Tibial artery (tissue), 4 donors: ENCODE measurements at regions not wholly inside any gene's neighbourhood (a gene's known extent, or its start where the extent isn't known, plus 50 kb on each side); places are given as distances from the start of the nearest gene placed in this dataset.

ENCODE experiments used
- DNase-seq, 2 donors: peaks; one replicate each; pipeline ENCODE4 v3.0.0-alpha.2; 2019
- H3K27ac ChIP-seq, 2 donors: fragments of 200-600 bp; sonication (generic) in 1 of 2; 1 replicate in 1 of 2; 2 replicates in 1 of 2; pipeline ENCODE4 v1.5.1; 2018 to 2019; ENCODE audit warnings: mild to moderate bottlenecking in 1 of 2
- H3K27me3 ChIP-seq, 2 donors: fragments of 200-600 bp; sonication (generic) in 1 of 2; one replicate each; pipeline versions ENCODE4 v1.5.1 to v1.6.0; 2016 to 2019
- H3K36me3 ChIP-seq, 3 donors: fragments of 200-600 bp; sonication (generic) in 2 of 3; one replicate each; pipeline ENCODE4 v1.5.1; 2016 to 2019; ENCODE audit warnings: mild to moderate bottlenecking in 2 of 3
- H3K4me1 ChIP-seq, 4 donors: fragments of 200-600 bp; sonication (generic) in 2 of 4; 1 replicate in 3 of 4; 2 replicates in 1 of 4; pipeline ENCODE4 v1.5.1; 2016 to 2019
- H3K4me3 ChIP-seq, 2 donors: fragments of 200-600 bp; sonication (generic) in 1 of 2; 1 replicate in 1 of 2; 2 replicates in 1 of 2; pipeline ENCODE4 v1.5.1; 2018 to 2019; ENCODE audit warnings: mild to moderate bottlenecking in 2 of 2
- H3K9me3 ChIP-seq, 3 donors: fragments of 200-600 bp; sonication (generic) in 1 of 3; one replicate each; pipeline ENCODE4 v1.5.1; 2016 to 2019
- CTCF ChIP-seq, 2 experiments: fragments of 200-600 bp in 1 of 2; fragments of 450-650 bp in 1 of 2; IDR thresholded peaks; one replicate each; pipeline ENCODE4 v1.5.1; 2017 to 2019; ENCODE audit warnings: antibody characterized with exemption in 2 of 2, mild to moderate bottlenecking in 1 of 2, moderate library complexity in 1 of 2
- intact Hi-C: fragments of 100-400 bp; cut with DNase I; formaldehyde crosslinking; loops from one replicate; pipeline ENCODE4 v1.15.0; 2023; ENCODE audit warnings: low total_unique reads

- Histone ChIP-seq H3K4me3 (no peak overlapping the region), H3K4me1 (peaks cover 0 to 13% (median 8%) of the 10 kb centered on the region in 4 donors), H3K9me3 (no peaks in the 10 kb centered on the region), H3K36me3 (no peaks in the 10 kb centered on the region), H3K27ac (no peak overlapping the region), H3K27me3 (no peaks in the 10 kb centered on the region)
- intact Hi-C loops: no loop called here
- DNase-seq: no peak
- TF ChIP-seq CTCF (IDR thresholded peaks at IDR 0.05): no peak
These were observed 103.8 kb upstream of the APCDD1 start for GRCh38 chr18:10350661-10351060.

- no peak for DNase-seq
- no peak for TF ChIP-seq CTCF (IDR thresholded peaks at IDR 0.05)
- no peaks in the 10 kb centered on the region for H3K27me3 ChIP-seq
- H3K27ac ChIP-seq: no peak overlapping the region
- H3K9me3 ChIP-seq: no peaks in the 10 kb centered on the region
- H3K4me3 ChIP-seq: no peak overlapping the region
- intact Hi-C loops: no loop called here
- H3K4me1 ChIP-seq: peaks cover 0 to 13% (median 8%) of the 10 kb centered on the region in 4 donors
- H3K36me3 ChIP-seq: no peaks in the 10 kb centered on the region
These were observed 103.1 kb upstream of the APCDD1 start for GRCh38 chr18:10351219-10351818.

- TF ChIP-seq CTCF (IDR thresholded peaks at IDR 0.05): no peak
- Histone ChIP-seq H3K9me3 (peaks cover 0 to under 1% (median 0%) of the 10 kb centered on the region in 3 donors), H3K4me3 (no peak overlapping the region), H3K36me3 (no peaks in the 10 kb centered on the region), H3K4me1 (peaks cover 0 to 13% (median 8%) of the 10 kb centered on the region in 4 donors), H3K27ac (no peak overlapping the region), H3K27me3 (no peaks in the 10 kb centered on the region)
- DNase-seq: no peak
- intact Hi-C loops: no loop called here
These were observed 102.6 kb upstream of the APCDD1 start for GRCh38 chr18:10351858-10352257.

- no peak for TF ChIP-seq CTCF (IDR thresholded peaks at IDR 0.05)
- peaks cover 0 to 4% (median 0%) of the 10 kb centered on the region in 3 donors for H3K9me3 ChIP-seq
- H3K4me1 ChIP-seq: peaks cover 0 to 13% (median 8%) of the 10 kb centered on the region in 4 donors
- H3K27me3 ChIP-seq: no peaks in the 10 kb centered on the region
- H3K36me3 ChIP-seq: no peaks in the 10 kb centered on the region
- no peak overlapping the region for H3K27ac ChIP-seq
- intact Hi-C loops: no loop called here
- no peak for DNase-seq
- no peak overlapping the region for H3K4me3 ChIP-seq
These were observed 101.8 kb upstream of the APCDD1 start for GRCh38 chr18:10352671-10353070.

GRCh38 chr18:10353791-10354190 lies 100.6 kb upstream of the APCDD1 start:
- Histone ChIP-seq H3K9me3 (peaks cover 0 to 4% (median 0%) of the 10 kb centered on the region in 3 donors), H3K4me3 (no peak overlapping the region), H3K27ac (no peak overlapping the region), H3K4me1 (peaks cover 0 to 13% (median 8%) of the 10 kb centered on the region in 4 donors), H3K27me3 (no peaks in the 10 kb centered on the region), H3K36me3 (no peaks in the 10 kb centered on the region)
- intact Hi-C loops: no loop called here
- no peak for TF ChIP-seq CTCF (IDR thresholded peaks at IDR 0.05)
- no peak for DNase-seq
